Activated naive CD4-positive, alpha-beta T cell treated with anti-CD3 and anti-CD28 coated beads, Interleukin-2, amount 50 U/mL, for 24 hours (primary cell): ENCODE measurements at regions not wholly inside any gene's neighbourhood (a gene's known extent, or its start where the extent isn't known, plus 50 kb on each side); places are given as distances from the start of the nearest gene placed in this dataset.
"Not testable (repeated sequence)": the region's sequence is repeated elsewhere in the genome, so short reads cannot be mapped to it uniquely, and the experiment has no call there.

ENCODE experiments used
- H3K27ac Mint-ChIP-seq: one replicate; pipeline ENCODE4 v1.8.0; 2021; ENCODE audit warnings: mild to moderate bottlenecking, mixed read lengths
- H3K27me3 Mint-ChIP-seq: one replicate; pipeline ENCODE4 v1.8.0; 2021; ENCODE audit warnings: mixed read lengths
- H3K36me3 Mint-ChIP-seq: one replicate; pipeline ENCODE4 v1.8.0; 2021; ENCODE audit warnings: mixed read lengths
- H3K4me1 Mint-ChIP-seq: one replicate; pipeline ENCODE4 v1.8.0; 2021; ENCODE audit warnings: mixed read lengths
- H3K4me3 Mint-ChIP-seq: one replicate; pipeline ENCODE4 v1.8.0; 2021; ENCODE audit warnings: mild to moderate bottlenecking, mixed read lengths
- H3K9me3 Mint-ChIP-seq: one replicate; pipeline ENCODE4 v1.8.0; 2021; ENCODE audit warnings: mixed read lengths

DNA sequence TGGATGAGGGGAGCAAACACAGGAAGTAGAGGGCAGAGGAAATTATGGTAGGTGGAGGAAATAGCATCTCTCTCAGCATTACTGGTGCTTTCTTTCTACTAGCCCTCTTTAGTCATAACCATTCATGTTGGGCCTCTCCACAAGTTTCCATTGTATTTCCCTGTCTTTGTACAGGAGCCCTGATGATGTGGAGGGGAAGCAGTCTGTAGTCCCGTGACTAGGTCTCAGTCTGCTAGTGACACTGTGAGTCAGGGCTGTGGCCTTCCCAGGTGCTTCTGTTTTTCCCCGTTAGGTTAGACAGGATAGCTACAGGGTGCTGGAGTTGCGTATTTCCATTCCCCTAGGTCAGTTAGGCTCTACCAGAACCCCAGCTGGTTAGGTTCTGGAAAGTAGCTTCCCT, 82.9 kb upstream of the NAMPT start:
- Mint-ChIP-seq H3K36me3 (no peaks in the 10 kb centered on the region), H3K4me3 (no peak overlapping the region), H3K4me1 (peaks cover 32% of the 10 kb centered on the region), H3K27me3 (peaks cover 1% of the 10 kb centered on the region), H3K27ac (no peak overlapping the region), H3K9me3 (no peaks in the 10 kb centered on the region)

DNA sequence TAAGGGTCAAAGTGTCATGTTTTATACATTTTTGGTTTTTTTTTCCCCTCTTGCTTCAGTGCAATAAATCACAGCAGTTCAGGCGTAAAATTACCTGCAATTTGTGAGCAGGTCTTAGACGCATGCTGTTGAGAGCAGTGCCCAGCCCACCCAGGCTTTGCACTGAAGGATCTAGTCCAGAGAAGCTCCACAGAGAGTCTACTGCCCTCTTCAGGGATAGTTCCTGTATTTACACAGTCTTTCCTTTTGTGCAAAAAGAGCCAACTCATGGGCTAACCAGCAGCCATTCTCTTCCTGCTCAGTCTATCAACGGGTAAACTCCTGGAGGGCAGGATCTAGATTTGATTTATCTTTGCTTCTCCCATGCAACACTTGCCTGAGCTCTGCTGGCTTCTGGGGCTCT, 82.2 kb upstream of the NAMPT start:
- Mint-ChIP-seq H3K4me3 (no peak overlapping the region), H3K27ac (no peak overlapping the region), H3K27me3 (peaks cover 4% of the 10 kb centered on the region), H3K4me1 (peaks cover 32% of the 10 kb centered on the region), H3K9me3 (no peaks in the 10 kb centered on the region), H3K36me3 (no peaks in the 10 kb centered on the region)

DNA sequence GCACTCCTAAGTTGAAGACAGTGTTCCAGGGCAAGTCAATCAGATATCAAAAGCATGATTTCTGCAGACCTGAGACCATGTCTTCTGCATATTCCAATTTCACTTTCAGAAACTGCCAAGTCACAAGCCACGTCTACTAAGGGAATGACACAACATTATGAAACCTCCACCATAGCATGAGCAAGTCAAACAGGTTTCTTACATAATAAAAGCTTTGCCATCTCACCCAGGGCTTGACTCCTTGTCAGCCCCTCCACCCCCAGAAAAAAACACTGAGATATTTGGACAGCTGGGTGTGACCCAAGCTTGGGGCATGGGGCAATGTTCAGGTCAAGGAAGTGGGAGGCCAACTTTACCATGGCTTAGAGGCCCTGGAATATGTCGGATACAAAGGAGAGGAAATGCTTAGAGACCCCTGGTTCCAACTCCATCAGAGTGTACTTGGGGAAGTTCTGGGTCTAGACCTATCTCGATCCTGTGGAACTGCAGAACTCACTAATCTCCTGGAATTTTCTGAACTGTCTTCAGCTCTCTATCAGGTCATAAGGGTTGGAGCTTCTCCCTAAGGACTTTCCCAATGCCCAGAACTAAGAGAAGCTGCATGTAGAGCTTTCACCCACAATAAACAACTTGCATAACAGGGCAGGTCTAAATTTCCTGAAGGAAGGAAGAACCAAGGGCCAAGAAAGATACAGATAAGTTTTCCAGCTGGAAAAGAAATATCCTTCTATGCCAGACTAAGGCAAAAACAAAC, 80.6 kb upstream of the NAMPT start:
- peak overlapping the region; percentile 38 for H3K27ac Mint-ChIP-seq
- no peak overlapping the region for H3K4me3 Mint-ChIP-seq
- H3K9me3 Mint-ChIP-seq: no peaks in the 10 kb centered on the region
- H3K36me3 Mint-ChIP-seq: no peaks in the 10 kb centered on the region
- peaks cover 32% of the 10 kb centered on the region for H3K4me1 Mint-ChIP-seq
- peaks cover 8% of the 10 kb centered on the region for H3K27me3 Mint-ChIP-seq

- not testable (repeated sequence) for H3K36me3 Mint-ChIP-seq, H3K27me3 Mint-ChIP-seq, H3K9me3 Mint-ChIP-seq, H3K27ac Mint-ChIP-seq, H3K4me3 Mint-ChIP-seq
- H3K4me1 Mint-ChIP-seq: peaks cover 23% of the 10 kb centered on the region
Measured at GRCh38 chr7:106362507-106362906, 77.7 kb upstream of the NAMPT start.

DNA sequence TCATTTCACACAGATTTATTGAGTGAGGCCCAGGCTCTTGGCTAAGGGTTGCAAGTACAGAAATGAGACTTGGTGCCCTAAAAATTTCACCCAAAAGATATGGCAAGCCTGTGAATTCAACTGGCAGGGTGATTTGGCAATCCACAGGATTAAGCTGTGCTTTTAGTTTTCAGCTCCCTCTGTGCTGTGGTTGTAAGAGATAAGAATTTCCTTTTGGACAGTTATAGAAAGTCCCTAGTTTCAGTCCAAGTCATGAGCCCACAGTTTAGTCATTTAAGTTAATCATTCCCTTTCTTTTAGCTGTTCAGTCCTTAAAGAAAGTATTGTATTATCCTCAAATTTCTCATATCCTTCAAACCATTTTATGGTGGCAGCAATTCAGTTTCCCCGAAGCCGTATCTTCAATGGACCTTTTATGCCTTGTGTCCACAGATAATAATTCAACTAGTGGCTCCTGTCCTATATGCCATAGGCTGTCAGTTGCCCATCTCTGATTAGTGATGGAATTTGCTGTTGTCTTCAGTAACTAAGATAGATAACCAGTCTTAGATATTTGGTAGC, 73.4 kb upstream of the NAMPT start:
- H3K9me3 Mint-ChIP-seq: no peaks in the 10 kb centered on the region
- H3K27ac Mint-ChIP-seq: no peak overlapping the region
- H3K4me3 Mint-ChIP-seq: no peak overlapping the region
- peaks cover 10% of the 10 kb centered on the region for H3K27me3 Mint-ChIP-seq
- H3K36me3 Mint-ChIP-seq: no peaks in the 10 kb centered on the region
- H3K4me1 Mint-ChIP-seq: peaks cover 3% of the 10 kb centered on the region

DNA sequence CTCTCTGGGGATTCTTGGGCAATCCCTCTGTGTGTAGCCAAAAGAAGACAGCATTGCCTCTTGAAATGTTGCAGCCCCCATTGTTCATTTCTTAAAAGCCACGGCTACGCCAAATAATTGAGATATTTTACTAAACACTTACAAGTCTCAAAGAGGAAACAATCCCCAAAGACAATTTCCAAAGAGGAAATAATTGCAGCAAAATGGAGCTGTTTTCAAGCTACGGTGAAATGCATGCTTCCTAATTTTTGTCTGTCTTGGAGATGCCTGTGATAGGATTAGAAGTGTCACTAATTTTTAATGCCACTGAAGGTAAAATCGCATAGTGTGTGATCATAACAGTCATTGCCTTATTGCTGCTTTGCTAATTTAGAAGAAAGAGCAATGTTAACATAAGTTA, 72.9 kb upstream of the NAMPT start:
- peaks cover 9% of the 10 kb centered on the region for H3K27me3 Mint-ChIP-seq
- H3K27ac Mint-ChIP-seq: no peak overlapping the region
- H3K4me3 Mint-ChIP-seq: no peak overlapping the region
- no peaks in the 10 kb centered on the region for H3K9me3 Mint-ChIP-seq
- no peaks in the 10 kb centered on the region for H3K36me3 Mint-ChIP-seq
- H3K4me1 Mint-ChIP-seq: peaks cover 3% of the 10 kb centered on the region

DNA sequence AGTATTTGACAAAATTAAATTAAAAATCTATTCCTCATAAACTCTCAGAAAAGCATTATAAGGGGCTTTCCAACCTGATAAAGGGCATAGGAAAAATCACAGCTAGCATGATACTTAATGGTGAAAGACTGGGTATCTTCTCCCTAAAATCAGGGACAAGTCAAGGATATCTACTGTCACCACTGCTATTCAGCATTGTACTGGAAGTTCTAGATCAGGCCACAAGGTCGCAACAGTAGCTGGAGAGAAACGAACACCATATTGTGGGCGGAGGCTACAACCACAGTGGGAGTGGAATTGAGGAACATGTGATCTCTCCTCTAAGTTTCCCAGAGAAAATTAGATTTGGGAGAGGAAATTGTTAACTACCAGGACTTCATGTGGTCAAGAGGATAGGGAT, 70.0 kb upstream of the NAMPT start:
- Mint-ChIP-seq H3K36me3 (no peaks in the 10 kb centered on the region), H3K4me1 (peaks cover 3% of the 10 kb centered on the region), H3K4me3 (no peak overlapping the region), H3K9me3 (peaks cover 2% of the 10 kb centered on the region), H3K27ac (no peak overlapping the region), H3K27me3 (peaks cover 2% of the 10 kb centered on the region)

DNA sequence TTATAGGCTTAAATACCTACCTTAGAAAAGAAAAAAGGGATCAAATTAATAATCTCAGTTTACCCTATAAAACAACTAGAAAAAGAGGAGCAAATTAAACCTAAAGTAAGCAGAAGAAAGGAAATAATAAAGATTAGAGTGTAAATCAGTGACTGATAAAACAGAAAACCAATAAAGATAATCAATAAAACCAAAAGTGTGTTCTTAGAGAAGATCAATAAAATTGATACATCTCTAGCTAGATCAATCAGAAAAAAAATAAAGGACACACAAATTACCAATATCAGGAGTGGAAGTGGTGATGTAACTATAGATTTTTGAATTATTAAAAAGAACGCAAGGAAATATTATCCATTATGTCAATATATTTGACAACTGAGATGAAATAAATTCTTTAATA, 69.2 kb upstream of the NAMPT start:
- peaks cover 8% of the 10 kb centered on the region for H3K4me1 Mint-ChIP-seq
- H3K27ac Mint-ChIP-seq: no peak overlapping the region
- peaks cover 10% of the 10 kb centered on the region for H3K9me3 Mint-ChIP-seq
- H3K36me3 Mint-ChIP-seq: peaks cover 1% of the 10 kb centered on the region
- peaks cover 2% of the 10 kb centered on the region for H3K27me3 Mint-ChIP-seq
- H3K4me3 Mint-ChIP-seq: no peak overlapping the region

GRCh38 chr7:106348231-106348630, 63.4 kb upstream of the NAMPT start:
- Mint-ChIP-seq H3K4me1 (peaks cover 57% of the 10 kb centered on the region), H3K27me3 (peaks cover under 1% of the 10 kb centered on the region), H3K36me3 (peaks cover 19% of the 10 kb centered on the region), H3K9me3 (peaks cover 32% of the 10 kb centered on the region), H3K4me3 (peak overlapping the region; percentile 59), H3K27ac (peak overlapping the region; percentile 65)

- Mint-ChIP-seq H3K9me3 (peaks cover 32% of the 10 kb centered on the region), H3K4me1 (peaks cover 60% of the 10 kb centered on the region), H3K4me3 (peak overlapping the region; percentile 58), H3K27me3 (no peaks in the 10 kb centered on the region), H3K36me3 (peaks cover 19% of the 10 kb centered on the region), H3K27ac (peak overlapping the region; percentile 99)
Measured at GRCh38 chr7:106347229-106347833, 62.5 kb upstream of the NAMPT start.

GRCh38 chr7:106346678-106347217, 62.0 kb upstream of the NAMPT start:
- peak overlapping the region; percentile 99 for H3K27ac Mint-ChIP-seq
- peak overlapping the region; percentile 82 for H3K4me3 Mint-ChIP-seq
- peaks cover 37% of the 10 kb centered on the region for H3K9me3 Mint-ChIP-seq
- H3K36me3 Mint-ChIP-seq: peaks cover 23% of the 10 kb centered on the region
- no peaks in the 10 kb centered on the region for H3K27me3 Mint-ChIP-seq
- H3K4me1 Mint-ChIP-seq: peaks cover 65% of the 10 kb centered on the region

- peak overlapping the region; percentile 82 for H3K4me3 Mint-ChIP-seq
- H3K27me3 Mint-ChIP-seq: no peaks in the 10 kb centered on the region
- peaks cover 40% of the 10 kb centered on the region for H3K9me3 Mint-ChIP-seq
- peaks cover 25% of the 10 kb centered on the region for H3K36me3 Mint-ChIP-seq
- peak overlapping the region; percentile 99 for H3K27ac Mint-ChIP-seq
- H3K4me1 Mint-ChIP-seq: peaks cover 65% of the 10 kb centered on the region
Measured at GRCh38 chr7:106346167-106346677, 61.4 kb upstream of the NAMPT start.

DNA sequence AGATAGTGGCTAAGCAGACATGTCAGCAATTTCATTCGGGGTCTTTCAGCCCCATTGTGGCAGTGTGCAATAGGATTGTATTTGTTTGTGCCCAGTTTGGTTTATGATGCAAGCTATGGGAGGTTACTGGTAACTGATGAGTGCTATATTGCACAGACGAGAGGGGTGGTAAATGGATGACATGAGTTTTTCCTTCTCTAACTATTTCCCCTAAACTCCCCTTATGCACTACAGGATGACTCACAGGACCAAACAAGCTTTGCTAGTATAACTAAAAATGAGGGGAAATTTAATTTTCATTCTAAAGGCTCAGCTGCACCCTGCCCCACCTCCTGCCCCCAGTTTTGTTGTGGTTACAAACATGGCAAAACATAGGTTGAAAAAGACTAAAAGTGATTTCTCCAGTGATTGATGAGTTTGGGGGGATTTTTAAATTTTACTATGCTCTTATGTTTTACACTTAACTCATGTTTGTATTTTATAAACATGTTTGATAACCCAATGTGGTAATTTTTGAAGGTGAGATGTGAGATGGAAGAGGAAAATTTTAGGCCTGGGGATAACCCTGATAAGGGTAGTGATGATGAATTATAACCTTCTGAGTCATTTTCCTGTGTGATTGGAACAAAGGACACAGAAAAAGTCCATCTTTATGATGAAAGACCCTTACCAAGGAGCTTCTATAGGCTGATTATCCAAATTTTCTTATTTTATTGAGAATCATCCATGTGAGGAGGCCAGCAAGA, 60.8 kb upstream of the NAMPT start:
- H3K36me3 Mint-ChIP-seq: peaks cover 25% of the 10 kb centered on the region
- peak overlapping the region; percentile 82 for H3K4me3 Mint-ChIP-seq
- peaks cover 40% of the 10 kb centered on the region for H3K9me3 Mint-ChIP-seq
- peak overlapping the region; percentile 99 for H3K27ac Mint-ChIP-seq
- no peaks in the 10 kb centered on the region for H3K27me3 Mint-ChIP-seq
- peaks cover 65% of the 10 kb centered on the region for H3K4me1 Mint-ChIP-seq

GRCh38 chr7:106344861-106345260, 60.1 kb upstream of the NAMPT start:
- peaks cover 65% of the 10 kb centered on the region for H3K4me1 Mint-ChIP-seq
- peak overlapping the region; percentile 99 for H3K27ac Mint-ChIP-seq
- peak overlapping the region; percentile 82 for H3K4me3 Mint-ChIP-seq
- peaks cover 25% of the 10 kb centered on the region for H3K36me3 Mint-ChIP-seq
- H3K9me3 Mint-ChIP-seq: peaks cover 38% of the 10 kb centered on the region
- no peaks in the 10 kb centered on the region for H3K27me3 Mint-ChIP-seq

DNA sequence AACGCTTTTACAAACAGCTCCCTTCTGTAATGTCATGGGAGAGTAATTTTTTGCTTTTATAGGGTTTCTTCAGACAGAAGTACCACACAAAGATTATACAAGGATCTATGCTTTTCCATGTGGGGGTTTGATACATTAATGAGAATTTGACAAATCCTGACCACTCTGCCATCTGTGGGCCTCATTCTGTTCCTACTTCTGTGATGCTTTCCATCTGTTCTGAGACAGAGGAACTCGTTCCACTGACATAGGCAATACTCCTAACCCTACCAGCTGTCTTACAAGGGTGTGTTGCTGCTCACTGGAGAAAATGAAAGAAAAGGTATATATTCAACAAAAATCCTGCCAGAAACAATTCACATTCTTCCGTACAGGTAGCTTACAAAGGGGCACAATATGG, 59.4 kb upstream of the NAMPT start:
- peak overlapping the region; percentile 99 for H3K27ac Mint-ChIP-seq
- no peaks in the 10 kb centered on the region for H3K27me3 Mint-ChIP-seq
- H3K9me3 Mint-ChIP-seq: peaks cover 32% of the 10 kb centered on the region
- H3K4me1 Mint-ChIP-seq: peaks cover 61% of the 10 kb centered on the region
- H3K4me3 Mint-ChIP-seq: no peak overlapping the region
- H3K36me3 Mint-ChIP-seq: peaks cover 23% of the 10 kb centered on the region
